HEK293 (cell line): ENCODE measurements at regions not wholly inside any gene's neighbourhood (a gene's known extent, or its start where the extent isn't known, plus 50 kb on each side); places are given as distances from the start of the nearest gene placed in this dataset.
A peak's percentile ranks its signal among the peaks of the same experiment; 100 is the strongest.

Experiments
- CTCF ChIA-PET: fragments of 350-600 bp; formaldehyde crosslinking; extraction: SDS; loops from one replicate; lab custom pipeline; 2021; ENCODE audit warnings: antibody characterized with exemption; lab: Yijun Ruan, JAX
- POLR2A ChIA-PET: fragments of 300-600 bp; formaldehyde crosslinking; extraction: SDS; loops from one replicate; lab custom pipeline; 2020; ENCODE audit warnings: antibody characterized with exemption, inconsistent platforms; lab: Yijun Ruan, JAX
- H3K27ac ChIP-seq: fragments of 200-500 bp; sonication (Bioruptor generic); 2 replicates; pipeline ENCODE4 v1.5.1; 2014; ENCODE audit warnings: low read depth, low read length, control low read depth, inconsistent platforms; ENCODE audit errors: extremely low read depth
- H3K36me3 ChIP-seq, 2 experiments: fragments of 200-500 bp in 1 of 2; sonication (Bioruptor generic) in 1 of 2; 1 replicate in 1 of 2; 2 replicates in 1 of 2; pipeline ENCODE4 v1.5.1; 2014 to 2017; ENCODE audit warnings: inconsistent platforms in 2 of 2, low read length in 2 of 2; ENCODE audit not compliant: control insufficient read depth in 2 of 2, insufficient read depth in 1 of 2
- H3K4me1 ChIP-seq: fragments of 200-500 bp; sonication (Bioruptor generic); 2 replicates; pipeline ENCODE4 v1.5.1; 2014; ENCODE audit warnings: mild to moderate bottlenecking, low read length, inconsistent platforms; ENCODE audit not compliant: control insufficient read depth, insufficient read depth
- H3K4me3 ChIP-seq: 2 replicates; pipeline ENCODE4 v1.5.1; 2011; ENCODE audit warnings: low read depth, mild to moderate bottlenecking, control low read depth, low read length, moderate library complexity
- H3K9me3 ChIP-seq: fragments of 200-500 bp; sonication (Bioruptor generic); 2 replicates; pipeline ENCODE4 v1.5.1; 2014; ENCODE audit warnings: low read depth, low read length, inconsistent platforms; ENCODE audit not compliant: control insufficient read depth, insufficient read depth
- BCL11A ChIP-seq: fragments of 450-650 bp; formaldehyde crosslinking; IDR thresholded peaks from 2 replicates; pipeline ENCODE4 v1.5.1; 2016; ENCODE audit warnings: low read depth, missing biosample characterization, missing genetic modification characterization
- GLIS1 ChIP-seq: fragments of 450-650 bp; formaldehyde crosslinking; IDR thresholded peaks from 2 replicates; pipeline ENCODE4 v1.5.1; 2016; ENCODE audit warnings: missing biosample characterization, missing genetic modification characterization
- YY2 ChIP-seq: fragments of 450-650 bp; formaldehyde crosslinking; IDR thresholded peaks from 2 replicates; pipeline ENCODE4 v1.5.1; 2016; ENCODE audit warnings: missing biosample characterization, missing genetic modification characterization
- ZNF133 ChIP-seq: fragments of 450-650 bp; formaldehyde crosslinking; IDR thresholded peaks from 2 replicates; pipeline ENCODE4 v1.5.1; 2016; ENCODE audit warnings: missing biosample characterization, missing genetic modification characterization
- ZNF16 ChIP-seq: fragments of 450-650 bp; formaldehyde crosslinking; IDR thresholded peaks from 2 replicates; pipeline ENCODE4 v1.5.1; 2016; ENCODE audit warnings: low read depth, missing biosample characterization, missing genetic modification characterization
- ZNF169 ChIP-seq: fragments of 450-650 bp; formaldehyde crosslinking; IDR thresholded peaks from 2 replicates; pipeline ENCODE4 v1.5.1; 2016; ENCODE audit warnings: missing biosample characterization, missing genetic modification characterization
- ZNF292 ChIP-seq: fragments of 450-650 bp; formaldehyde crosslinking; IDR thresholded peaks from 2 replicates; pipeline ENCODE4 v1.5.1; 2016; ENCODE audit warnings: low read depth, missing biosample characterization, missing genetic modification characterization, borderline replicate concordance
- ZNF37A ChIP-seq: fragments of 450-650 bp; IDR thresholded peaks from 2 replicates; pipeline ENCODE4 v1.5.1; 2018; ENCODE audit warnings: missing biosample characterization, missing genetic modification characterization
- ZNF391 ChIP-seq: fragments of 450-650 bp; formaldehyde crosslinking; IDR thresholded peaks from 2 replicates; pipeline ENCODE4 v1.5.1; 2016; ENCODE audit warnings: low read depth, missing biosample characterization, missing genetic modification characterization, borderline replicate concordance
- ZNF433 ChIP-seq: fragments of 450-650 bp; formaldehyde crosslinking; IDR thresholded peaks from 2 replicates; pipeline ENCODE4 v1.5.1; 2016; ENCODE audit warnings: missing biosample characterization, missing genetic modification characterization, low read depth
- ZNF645 ChIP-seq: fragments of 450-650 bp; formaldehyde crosslinking; IDR thresholded peaks from 2 replicates; pipeline ENCODE4; 2016; ENCODE audit warnings: missing biosample characterization, missing genetic modification characterization
- ZNF768 ChIP-seq: fragments of 450-650 bp; formaldehyde crosslinking; IDR thresholded peaks from 2 replicates; pipeline ENCODE4 v1.5.1; 2018; ENCODE audit warnings: missing biosample characterization, mild to moderate bottlenecking, missing genetic modification characterization
- ZSCAN4 ChIP-seq: fragments of 450-650 bp; formaldehyde crosslinking; IDR thresholded peaks from 2 replicates; pipeline ENCODE4 v1.5.1; 2017; ENCODE audit warnings: missing biosample characterization, missing genetic modification characterization
- ZXDB ChIP-seq: fragments of 450-650 bp; formaldehyde crosslinking; IDR thresholded peaks from 2 replicates; pipeline ENCODE4 v1.5.1; 2016; ENCODE audit warnings: missing biosample characterization, missing genetic modification characterization
- TF ChIP-seq, protein P1 (sequence below): fragments of 450-650 bp; formaldehyde crosslinking; IDR thresholded peaks from 2 replicates; pipeline ENCODE4 v1.5.1; 2016; ENCODE audit warnings: missing biosample characterization, missing genetic modification characterization
- TF ChIP-seq, protein P2 (sequence below): fragments of 450-650 bp; formaldehyde crosslinking; IDR thresholded peaks from 2 replicates; pipeline ENCODE4 v1.5.1; 2017; ENCODE audit warnings: missing biosample characterization, missing genetic modification characterization
- TF ChIP-seq, protein P3 (sequence below): fragments of 450-650 bp; formaldehyde crosslinking; IDR thresholded peaks from 2 replicates; pipeline ENCODE4 v1.5.1; 2016; ENCODE audit warnings: missing biosample characterization, missing genetic modification characterization

DNA sequence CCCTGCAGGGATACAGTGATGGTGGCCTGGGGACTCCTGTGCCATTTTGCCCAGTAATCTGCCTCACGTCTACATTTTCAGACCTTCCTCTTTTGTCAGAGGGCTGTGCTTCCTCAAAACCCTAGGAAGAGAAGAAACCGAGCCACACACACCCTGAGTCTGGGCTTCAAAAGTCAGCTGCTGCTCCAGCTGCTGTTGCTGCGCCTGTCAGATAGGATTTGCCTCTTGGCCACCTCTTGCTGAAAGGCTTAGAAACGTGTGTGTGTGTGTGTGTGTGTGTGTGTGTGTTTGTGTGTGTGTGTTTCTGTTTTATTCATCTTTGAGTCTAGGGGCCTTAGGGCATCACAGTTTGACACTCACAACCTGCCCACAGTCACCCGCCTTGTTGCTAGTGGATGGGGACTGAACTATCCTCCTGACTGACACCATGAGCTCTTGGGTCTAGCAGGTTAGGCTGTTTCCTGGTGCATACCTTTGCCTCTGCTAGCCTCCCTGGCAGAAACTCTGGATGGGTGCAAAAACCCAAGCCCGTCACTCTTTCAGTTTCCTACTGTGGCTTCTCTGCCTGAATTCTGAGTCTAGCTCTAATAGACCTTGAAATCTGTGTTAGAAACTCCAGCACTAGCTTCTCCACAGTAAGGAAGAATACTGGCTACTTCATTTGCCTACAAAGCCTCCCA is 94.9 kb upstream of the CEP85L start:
- ChIA-PET POLR2A (interaction anchor here (0.6 kb wide), 1 partner anchor 20 kb away, joined by 6 read pairs; no protein-coding TSS in a partner anchor), CTCF (interaction anchor here (0.6 to 1.4 kb wide), 4 partner anchors 30 to 76 kb away, joined by 3 to 5 read pairs (median 3); no protein-coding TSS in a partner anchor)
- H3K4me1 ChIP-seq: peaks cover 5% of the 10 kb centered on the region; the same call in 1 of the 2 replicates
- H3K36me3 ChIP-seq: no peaks in the 10 kb centered on the region
- TF ChIP-seq ZSCAN4: 0 out of 2 replicates have a peak, but pooled peaks have one; percentile 26
- TF ChIP-seq ZNF391 (tag by site-specific recombination): no peak
- H3K9me3 ChIP-seq: no peaks in the 10 kb centered on the region
- H3K27ac ChIP-seq: no peak overlapping the region
- no peak overlapping the region for H3K4me3 ChIP-seq

- CTCF ChIA-PET: interaction anchor here (1.4 kb wide), 1 partner anchor 32 kb away, joined by 5 read pairs; no protein-coding TSS in a partner anchor
Observed at GRCh38 chr6:118745156-118745555, 93.8 kb upstream of the CEP85L start.

GRCh38 chr6:118744261-118744941 is 93.0 kb upstream of the CEP85L start:
- Histone ChIP-seq H3K4me1 (peaks cover 10% of the 10 kb centered on the region; the same call in 1 of the 2 replicates), H3K4me3 (no peak overlapping the region), H3K9me3 (no peaks in the 10 kb centered on the region), H3K27ac (no peak overlapping the region), H3K36me3 (no peaks in the 10 kb centered on the region)
- ChIA-PET POLR2A (no interaction called here), CTCF (no interaction called here)
- TF ChIP-seq ZNF433 (tag by site-specific recombination): no peak
- TF ChIP-seq ZNF37A (tag by site-specific recombination): no peak
- no peak for TF ChIP-seq ZNF16 (tag by site-specific recombination)
- no peak for TF ChIP-seq ZNF133 (tag by site-specific recombination)
- TF ChIP-seq ZNF645 (tag by site-specific recombination): no peak
- TF ChIP-seq ZNF768 (tag by site-specific recombination): no peak
- TF ChIP-seq, protein P1, sequence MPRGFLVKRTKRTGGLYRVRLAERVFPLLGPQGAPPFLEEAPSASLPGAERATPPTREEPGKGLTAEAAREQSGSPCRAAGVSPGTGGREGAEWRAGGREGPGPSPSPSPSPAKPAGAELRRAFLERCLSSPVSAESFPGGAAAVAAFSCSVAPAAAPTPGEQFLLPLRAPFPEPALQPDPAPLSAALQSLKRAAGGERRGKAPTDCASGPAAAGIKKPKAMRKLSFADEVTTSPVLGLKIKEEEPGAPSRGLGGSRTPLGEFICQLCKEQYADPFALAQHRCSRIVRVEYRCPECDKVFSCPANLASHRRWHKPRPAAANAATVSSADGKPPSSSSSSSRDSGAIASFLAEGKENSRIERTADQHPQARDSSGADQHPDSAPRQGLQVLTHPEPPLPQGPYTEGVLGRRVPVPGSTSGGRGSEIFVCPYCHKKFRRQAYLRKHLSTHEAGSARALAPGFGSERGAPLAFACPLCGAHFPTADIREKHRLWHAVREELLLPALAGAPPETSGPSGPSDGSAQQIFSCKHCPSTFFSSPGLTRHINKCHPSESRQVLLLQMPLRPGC (tag by site-specific recombination): no peak
- no peak for TF ChIP-seq GLIS1
- no peak for TF ChIP-seq ZNF292 (tag by site-specific recombination)

More at GRCh38 chr6:118745156-118745555, 93.8 kb upstream of the CEP85L start:
- Histone ChIP-seq H3K36me3 (no peaks in the 10 kb centered on the region), H3K4me1 (peaks cover 8% of the 10 kb centered on the region; the same call in 1 of the 2 replicates), H3K27ac (no peak overlapping the region), H3K9me3 (no peaks in the 10 kb centered on the region), H3K4me3 (no peak overlapping the region)
- TF ChIP-seq, protein P2, sequence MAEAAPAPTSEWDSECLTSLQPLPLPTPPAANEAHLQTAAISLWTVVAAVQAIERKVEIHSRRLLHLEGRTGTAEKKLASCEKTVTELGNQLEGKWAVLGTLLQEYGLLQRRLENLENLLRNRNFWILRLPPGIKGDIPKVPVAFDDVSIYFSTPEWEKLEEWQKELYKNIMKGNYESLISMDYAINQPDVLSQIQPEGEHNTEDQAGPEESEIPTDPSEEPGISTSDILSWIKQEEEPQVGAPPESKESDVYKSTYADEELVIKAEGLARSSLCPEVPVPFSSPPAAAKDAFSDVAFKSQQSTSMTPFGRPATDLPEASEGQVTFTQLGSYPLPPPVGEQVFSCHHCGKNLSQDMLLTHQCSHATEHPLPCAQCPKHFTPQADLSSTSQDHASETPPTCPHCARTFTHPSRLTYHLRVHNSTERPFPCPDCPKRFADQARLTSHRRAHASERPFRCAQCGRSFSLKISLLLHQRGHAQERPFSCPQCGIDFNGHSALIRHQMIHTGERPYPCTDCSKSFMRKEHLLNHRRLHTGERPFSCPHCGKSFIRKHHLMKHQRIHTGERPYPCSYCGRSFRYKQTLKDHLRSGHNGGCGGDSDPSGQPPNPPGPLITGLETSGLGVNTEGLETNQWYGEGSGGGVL (tag by site-specific recombination): no peak
- no peak for TF ChIP-seq BCL11A
- TF ChIP-seq YY2 (tag by site-specific recombination): no peak
- TF ChIP-seq ZXDB: no peak
- TF ChIP-seq ZNF169 (tag by site-specific recombination): no peak
- TF ChIP-seq, protein P3, sequence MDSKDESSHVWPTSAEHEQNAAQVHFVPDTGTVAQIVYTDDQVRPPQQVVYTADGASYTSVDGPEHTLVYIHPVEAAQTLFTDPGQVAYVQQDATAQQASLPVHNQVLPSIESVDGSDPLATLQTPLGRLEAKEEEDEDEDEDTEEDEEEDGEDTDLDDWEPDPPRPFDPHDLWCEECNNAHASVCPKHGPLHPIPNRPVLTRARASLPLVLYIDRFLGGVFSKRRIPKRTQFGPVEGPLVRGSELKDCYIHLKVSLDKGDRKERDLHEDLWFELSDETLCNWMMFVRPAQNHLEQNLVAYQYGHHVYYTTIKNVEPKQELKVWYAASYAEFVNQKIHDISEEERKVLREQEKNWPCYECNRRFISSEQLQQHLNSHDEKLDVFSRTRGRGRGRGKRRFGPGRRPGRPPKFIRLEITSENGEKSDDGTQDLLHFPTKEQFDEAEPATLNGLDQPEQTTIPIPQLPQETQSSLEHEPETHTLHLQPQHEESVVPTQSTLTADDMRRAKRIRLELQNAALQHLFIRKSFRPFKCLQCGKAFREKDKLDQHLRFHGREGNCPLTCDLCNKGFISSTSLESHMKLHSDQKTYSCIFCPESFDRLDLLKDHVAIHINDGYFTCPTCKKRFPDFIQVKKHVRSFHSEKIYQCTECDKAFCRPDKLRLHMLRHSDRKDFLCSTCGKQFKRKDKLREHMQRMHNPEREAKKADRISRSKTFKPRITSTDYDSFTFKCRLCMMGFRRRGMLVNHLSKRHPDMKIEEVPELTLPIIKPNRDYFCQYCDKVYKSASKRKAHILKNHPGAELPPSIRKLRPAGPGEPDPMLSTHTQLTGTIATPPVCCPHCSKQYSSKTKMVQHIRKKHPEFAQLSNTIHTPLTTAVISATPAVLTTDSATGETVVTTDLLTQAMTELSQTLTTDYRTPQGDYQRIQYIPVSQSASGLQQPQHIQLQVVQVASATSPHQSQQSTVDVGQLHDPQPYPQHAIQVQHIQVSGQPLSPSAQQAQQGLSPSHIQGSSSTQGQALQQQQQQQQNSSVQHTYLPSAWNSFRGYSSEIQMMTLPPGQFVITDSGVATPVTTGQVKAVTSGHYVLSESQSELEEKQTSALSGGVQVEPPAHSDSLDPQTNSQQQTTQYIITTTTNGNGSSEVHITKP: no peak
- POLR2A ChIA-PET: no interaction called here
